GM12875 (cell line): ENCODE measurements at regions not wholly inside any gene's neighbourhood (a gene's known extent, or its start where the extent isn't known, plus 50 kb on each side); places are given as distances from the start of the nearest gene placed in this dataset.

Experiments used
- H3K4me3 ChIP-seq: one replicate; pipeline ENCODE4 v1.5.1; 2011; ENCODE audit warnings: low read depth, low read length, control low read depth
- CTCF ChIP-seq: IDR thresholded peaks from 2 replicates; pipeline ENCODE4 v1.5.1; 2011; ENCODE audit warnings: low read depth, mild to moderate bottlenecking, control low read depth, inconsistent platforms, low read length, moderate library complexity, borderline replicate concordance; ENCODE audit not compliant: insufficient read depth

- TF ChIP-seq CTCF, result no peak
Observed at GRCh38 chr2:100699131-100699530, 120.8 kb upstream of the NPAS2 start.

GRCh38 chr2:100702438-100703109, 117.4 kb upstream of the NPAS2 start:
- no peak for TF ChIP-seq CTCF
- no peak overlapping the region for H3K4me3 ChIP-seq

More at GRCh38 chr2:100699131-100699530, 120.8 kb upstream of the NPAS2 start:
- H3K4me3 ChIP-seq, result no peak overlapping the region

- H3K4me3 ChIP-seq, result no peak overlapping the region
- TF ChIP-seq CTCF, result no peak
Observed at GRCh38 chr2:100703213-100703612, 116.7 kb upstream of the NPAS2 start.

GRCh38 chr2:100703739-100704138, 116.2 kb upstream of the NPAS2 start:
- TF ChIP-seq CTCF, result no peak
- no peak overlapping the region for H3K4me3 ChIP-seq

GRCh38 chr2:100704156-100704555, 115.8 kb upstream of the NPAS2 start:
- TF ChIP-seq CTCF, result no peak
- no peak overlapping the region for H3K4me3 ChIP-seq

- no peak for TF ChIP-seq CTCF
- H3K4me3 ChIP-seq, result no peak overlapping the region
Observed at GRCh38 chr2:100704711-100705110, 115.2 kb upstream of the NPAS2 start.

- no peak for TF ChIP-seq CTCF
- H3K4me3 ChIP-seq, result no peak overlapping the region
Observed at GRCh38 chr2:100707016-100707947, 112.7 kb upstream of the NPAS2 start.
